ENCODE measurements at regions not wholly inside any gene's neighbourhood (a gene's known extent, or its start where the extent isn't known, plus 50 kb on each side); places are given as distances from the start of the nearest gene placed in this dataset.

DNA sequence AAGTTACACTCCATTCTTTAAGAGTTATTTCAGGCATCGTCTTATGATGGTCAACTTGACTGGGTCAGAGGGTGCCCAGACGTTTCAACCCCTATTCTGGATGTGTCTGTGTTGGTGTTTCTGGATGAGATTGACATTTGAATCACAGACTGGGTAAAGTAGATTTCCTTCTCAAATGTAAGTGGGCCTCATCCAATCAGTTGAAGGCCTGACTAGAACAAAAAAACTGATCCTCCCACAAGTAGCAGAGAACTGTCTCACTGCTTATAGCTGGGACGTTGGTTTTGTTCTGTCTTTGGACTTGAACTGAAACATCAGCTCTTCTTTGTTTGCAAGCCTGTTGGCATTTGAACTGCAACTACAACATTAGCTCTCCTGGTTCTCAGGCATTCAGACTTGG lies 76.3 kb upstream of the LYZL1 start:
- TF ChIP-seq MBD2 (IDR thresholded peaks at IDR 0.05; ENCODE audit: borderline replicate concordance, low read depth) (no peak), XRCC4 (IDR thresholded peaks at IDR 0.05; ENCODE audit: extremely low read depth, insufficient read depth, insufficient read length) (no peak), ARID2 (IDR thresholded peaks at IDR 0.05) (no peak), CTCF (IDR thresholded peaks at IDR 0.05 in 2 of 3, conservative IDR thresholded peaks at IDR 0.05 in 1 of 3; ENCODE audit: insufficient read depth in 2 of 3, low read depth in 1 of 3, low read length in 3 of 3) (no peak), ZMIZ1 (IDR thresholded peaks at IDR 0.05; ENCODE audit: low read depth in 2 of 2, low read length in 2 of 2) (no peak), KAT8 (IDR thresholded peaks at IDR 0.05; ENCODE audit: low read depth) (no peak), HNRNPUL1 (IDR thresholded peaks at IDR 0.05; ENCODE audit: low read length) (no peak)
- TF ChIP-seq, protein P1, sequence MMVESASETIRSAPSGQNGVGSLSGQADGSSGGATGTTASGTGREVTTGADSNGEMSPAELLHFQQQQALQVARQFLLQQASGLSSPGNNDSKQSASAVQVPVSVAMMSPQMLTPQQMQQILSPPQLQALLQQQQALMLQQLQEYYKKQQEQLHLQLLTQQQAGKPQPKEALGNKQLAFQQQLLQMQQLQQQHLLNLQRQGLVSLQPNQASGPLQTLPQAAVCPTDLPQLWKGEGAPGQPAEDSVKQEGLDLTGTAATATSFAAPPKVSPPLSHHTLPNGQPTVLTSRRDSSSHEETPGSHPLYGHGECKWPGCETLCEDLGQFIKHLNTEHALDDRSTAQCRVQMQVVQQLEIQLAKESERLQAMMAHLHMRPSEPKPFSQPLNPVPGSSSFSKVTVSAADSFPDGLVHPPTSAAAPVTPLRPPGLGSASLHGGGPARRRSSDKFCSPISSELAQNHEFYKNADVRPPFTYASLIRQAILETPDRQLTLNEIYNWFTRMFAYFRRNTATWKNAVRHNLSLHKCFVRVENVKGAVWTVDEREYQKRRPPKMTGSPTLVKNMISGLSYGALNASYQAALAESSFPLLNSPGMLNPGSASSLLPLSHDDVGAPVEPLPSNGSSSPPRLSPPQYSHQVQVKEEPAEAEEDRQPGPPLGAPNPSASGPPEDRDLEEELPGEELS (CRISPR knock-in tag; IDR thresholded peaks at IDR 0.05; ENCODE audit: borderline replicate concordance) = no peak
